Brain microvascular endothelial cell (primary cell): ENCODE measurements at regions not wholly inside any gene's neighbourhood (a gene's known extent, or its start where the extent isn't known, plus 50 kb on each side); places are given as distances from the start of the nearest gene placed in this dataset.

ENCODE experiments used
- DNase-seq: peaks from one replicate; pipeline ENCODE4 v3.0.0-alpha.2; 2020
- H3K27ac ChIP-seq: fragments of 250-450 bp; sonication (Bioruptor Pico); 2 replicates; pipeline ENCODE4 v1.5.1; 2020; ENCODE audit warnings: mild to moderate bottlenecking, moderate library complexity
- H3K27me3 ChIP-seq: fragments of 250-450 bp; sonication (Bioruptor Pico); replicated peaks from 2 replicates; pipeline ENCODE4 v1.5.1; 2020; ENCODE audit warnings: mild to moderate bottlenecking
- H3K36me3 ChIP-seq: fragments of 250-450 bp; sonication (Bioruptor Pico); replicated peaks from 2 replicates; pipeline ENCODE4 v1.5.1; 2020; ENCODE audit warnings: mild to moderate bottlenecking
- H3K4me3 ChIP-seq: 2 replicates; pipeline ENCODE4 v1.5.1; 2011; ENCODE audit warnings: low read depth, mild to moderate bottlenecking, control low read depth, low read length, moderate library complexity
- in situ Hi-C: cut with HindIII; loops from 2 replicates; pipeline ENCODE4 v1.10.0; 2017; ENCODE audit warnings: low sequenced_read_pairs, low pct_ligation_motif_present
- TF ChIP-seq, protein P1 (sequence below): IDR thresholded peaks from 2 replicates; pipeline ENCODE4 v1.5.1; 2011; ENCODE audit warnings: low read depth, mild to moderate bottlenecking, moderate library complexity, low read length, control low read depth, inconsistent platforms; ENCODE audit errors: missing control alignments

GRCh38 chr17:73909186-73909585, 264.9 kb upstream of the SDK2 start:
- Histone ChIP-seq H3K36me3 (no peaks in the 10 kb centered on the region), H3K27ac (no peak overlapping the region), H3K4me3 (no peak overlapping the region), H3K27me3 (no peaks in the 10 kb centered on the region)
- TF ChIP-seq, protein P1, sequence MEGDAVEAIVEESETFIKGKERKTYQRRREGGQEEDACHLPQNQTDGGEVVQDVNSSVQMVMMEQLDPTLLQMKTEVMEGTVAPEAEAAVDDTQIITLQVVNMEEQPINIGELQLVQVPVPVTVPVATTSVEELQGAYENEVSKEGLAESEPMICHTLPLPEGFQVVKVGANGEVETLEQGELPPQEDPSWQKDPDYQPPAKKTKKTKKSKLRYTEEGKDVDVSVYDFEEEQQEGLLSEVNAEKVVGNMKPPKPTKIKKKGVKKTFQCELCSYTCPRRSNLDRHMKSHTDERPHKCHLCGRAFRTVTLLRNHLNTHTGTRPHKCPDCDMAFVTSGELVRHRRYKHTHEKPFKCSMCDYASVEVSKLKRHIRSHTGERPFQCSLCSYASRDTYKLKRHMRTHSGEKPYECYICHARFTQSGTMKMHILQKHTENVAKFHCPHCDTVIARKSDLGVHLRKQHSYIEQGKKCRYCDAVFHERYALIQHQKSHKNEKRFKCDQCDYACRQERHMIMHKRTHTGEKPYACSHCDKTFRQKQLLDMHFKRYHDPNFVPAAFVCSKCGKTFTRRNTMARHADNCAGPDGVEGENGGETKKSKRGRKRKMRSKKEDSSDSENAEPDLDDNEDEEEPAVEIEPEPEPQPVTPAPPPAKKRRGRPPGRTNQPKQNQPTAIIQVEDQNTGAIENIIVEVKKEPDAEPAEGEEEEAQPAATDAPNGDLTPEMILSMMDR = no peak
- in situ Hi-C loops = no loop called here
- DNase-seq = no peak

DNA sequence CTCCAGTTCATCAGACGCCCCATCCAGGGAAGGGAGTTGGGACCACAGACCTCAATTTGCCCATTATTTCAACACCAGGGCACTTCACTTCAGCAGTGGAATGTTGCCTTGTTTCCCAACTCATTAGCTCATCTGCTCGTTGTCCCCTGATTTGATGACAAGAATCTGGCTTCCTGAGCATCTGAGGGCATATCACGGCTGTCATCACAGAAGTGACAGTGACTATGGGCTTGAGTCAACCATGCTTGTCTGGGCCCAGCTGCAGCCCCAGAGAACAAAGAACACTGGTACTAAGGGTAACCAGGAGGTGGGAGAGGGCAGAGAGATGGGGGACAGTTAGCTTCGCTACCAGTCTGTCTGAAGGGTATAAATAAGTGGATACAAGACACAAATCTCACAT, 266.0 kb upstream of the SDK2 start:
- Histone ChIP-seq H3K27ac (no peak overlapping the region), H3K36me3 (no peaks in the 10 kb centered on the region), H3K27me3 (no peaks in the 10 kb centered on the region), H3K4me3 (no peak overlapping the region)
- no peak for DNase-seq
- in situ Hi-C loops = no loop called here
- TF ChIP-seq, protein P1 = no peak

DNA sequence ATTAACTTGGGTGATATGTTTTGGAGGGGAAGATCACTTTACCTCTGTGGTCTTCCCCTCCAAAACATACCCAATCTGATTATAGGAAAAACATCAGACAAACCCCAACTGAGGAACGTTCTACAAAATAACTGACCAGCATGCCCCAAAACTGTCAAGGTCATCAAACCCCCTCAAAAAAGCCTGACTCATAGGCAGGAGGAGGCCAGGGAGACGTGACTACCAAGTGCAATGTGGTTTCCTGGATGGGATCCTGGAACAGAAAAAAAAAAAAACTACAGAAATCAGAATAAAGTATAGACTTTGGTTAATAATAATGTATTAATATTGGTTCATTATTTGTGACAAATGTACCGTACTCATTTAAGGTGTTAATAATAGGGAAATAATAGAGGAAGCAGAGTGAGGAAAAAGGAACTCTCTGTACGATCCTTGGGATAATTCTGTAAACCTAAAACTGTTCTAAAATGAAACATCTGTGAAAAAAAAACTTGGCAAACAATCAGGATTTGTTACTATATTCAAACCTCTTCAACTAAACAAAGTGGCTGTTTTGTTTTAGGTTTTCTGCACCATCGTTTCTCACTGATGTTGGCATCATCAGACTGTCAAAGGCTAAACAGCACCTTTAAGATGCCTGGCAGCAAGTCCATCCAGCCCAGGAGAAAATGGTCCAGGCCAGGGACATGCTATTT, 266.7 kb upstream of the SDK2 start:
- no peak for DNase-seq

GRCh38 chr17:73911726-73912372, 267.6 kb upstream of the SDK2 start:
- no peak overlapping the region for H3K27ac ChIP-seq
- H3K36me3 ChIP-seq = no peaks in the 10 kb centered on the region
- no peak overlapping the region for H3K4me3 ChIP-seq
- in situ Hi-C loops = no loop called here
- no peak for DNase-seq
- TF ChIP-seq, protein P1 = no peak
- H3K27me3 ChIP-seq = no peaks in the 10 kb centered on the region

More for the DNA sequence above, 266.7 kb upstream of the SDK2 start:
- no peak overlapping the region for H3K27ac ChIP-seq
- in situ Hi-C loops = no loop called here
- TF ChIP-seq, protein P1 = no peak
- H3K4me3 ChIP-seq = no peak overlapping the region
- no peaks in the 10 kb centered on the region for H3K36me3 ChIP-seq
- H3K27me3 ChIP-seq = no peaks in the 10 kb centered on the region

GRCh38 chr17:73912373-73912746, 268.1 kb upstream of the SDK2 start:
- DNase-seq = no peak
- Histone ChIP-seq H3K27ac (no peak overlapping the region), H3K4me3 (no peak overlapping the region), H3K36me3 (no peaks in the 10 kb centered on the region), H3K27me3 (no peaks in the 10 kb centered on the region)
- in situ Hi-C loops = no loop called here
- TF ChIP-seq, protein P1 = no peak
